ENCODE measurements at regions not wholly inside any gene's neighbourhood (a gene's known extent, or its start where the extent isn't known, plus 50 kb on each side); places are given as distances from the start of the nearest gene placed in this dataset.

- no peak for DNase-seq
Observed at GRCh38 chr2:145652571-145653545, 1132.9 kb upstream of the ZEB2 start.

GRCh38 chr2:145652036-145652435, 1132.1 kb upstream of the ZEB2 start:
- no peak for DNase-seq

GRCh38 chr2:145650226-145650625, 1130.3 kb upstream of the ZEB2 start:
- no peak for DNase-seq

GRCh38 chr2:145649061-145649460, 1129.1 kb upstream of the ZEB2 start:
- no peak for DNase-seq

DNA sequence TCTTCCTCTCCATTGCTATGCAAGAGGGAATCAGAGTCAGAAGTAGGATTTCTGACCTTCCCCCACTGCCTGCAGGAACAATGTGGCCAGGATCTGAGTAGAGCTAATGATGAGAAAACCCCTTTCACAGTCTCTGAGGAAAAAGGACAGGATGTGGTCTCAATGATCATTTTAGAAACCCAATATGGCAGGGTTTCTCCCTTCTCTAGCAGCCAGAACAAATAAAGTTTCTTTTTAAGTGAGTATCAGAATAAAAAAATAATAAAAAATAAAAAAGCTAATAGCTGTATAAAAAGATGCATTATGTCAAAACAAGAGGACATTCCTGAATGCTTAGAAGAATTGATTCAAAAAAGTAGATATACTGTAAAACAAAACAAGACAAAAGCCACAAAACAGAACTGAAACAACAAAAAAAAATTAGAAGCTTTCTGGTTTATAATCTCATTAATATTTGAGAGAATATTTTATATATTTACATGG, 1124.9 kb upstream of the ZEB2 start:
- no peak for DNase-seq

- DNase-seq: no peak
Observed at GRCh38 chr2:145638675-145639074, 1118.8 kb upstream of the ZEB2 start.

DNA sequence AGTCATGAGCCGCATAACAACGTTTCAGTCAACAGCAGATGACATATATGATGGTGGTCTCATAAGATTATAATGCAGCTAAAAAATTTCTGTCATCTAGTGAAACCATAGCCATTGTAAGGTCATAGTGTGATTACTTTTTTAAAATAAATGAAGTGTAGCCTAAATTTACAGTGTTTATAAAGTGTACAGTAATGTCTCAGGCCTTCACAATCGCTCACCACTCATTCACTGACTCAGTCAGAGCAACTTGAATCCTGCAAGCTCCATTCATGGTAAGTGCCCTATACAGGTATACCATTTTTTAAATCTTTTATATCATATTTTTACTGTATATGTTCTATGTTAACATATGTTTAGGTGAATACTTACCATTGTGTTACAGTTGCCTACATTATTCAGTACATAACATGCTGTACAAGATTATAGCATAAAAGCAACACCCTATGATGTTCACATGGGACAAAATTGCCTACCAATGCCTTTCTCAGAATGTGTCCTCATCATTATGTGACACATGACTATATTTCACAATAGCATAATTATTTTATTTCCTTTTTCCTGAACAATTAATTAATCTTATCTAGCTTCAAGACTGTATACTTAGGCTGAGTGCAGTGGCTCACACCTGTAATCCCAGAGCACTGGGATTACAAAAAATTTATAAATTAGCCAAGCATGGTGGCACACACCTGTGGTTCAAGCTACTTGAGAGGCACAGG, 1115.9 kb upstream of the ZEB2 start:
- DNase-seq: no peak

DNA sequence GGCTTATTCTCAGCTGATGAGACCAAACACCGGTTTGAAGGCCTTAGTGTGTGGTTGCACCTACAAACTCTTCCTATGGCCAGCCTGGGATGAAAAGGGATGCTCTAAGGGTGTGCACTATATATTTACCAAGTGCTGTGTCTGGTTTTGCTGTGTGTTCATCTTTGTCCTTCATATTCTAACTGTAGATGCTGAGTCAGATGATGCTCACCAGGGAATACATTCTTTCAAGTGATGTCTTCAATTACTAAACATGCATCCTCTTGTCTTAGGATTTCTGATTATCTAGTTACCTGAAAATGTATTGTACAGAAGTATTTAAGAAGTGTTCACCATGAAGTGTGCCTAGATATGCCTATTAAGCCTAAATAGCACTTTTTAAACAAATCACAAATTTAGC, 1111.6 kb upstream of the ZEB2 start:
- no peak for DNase-seq

GRCh38 chr2:145626301-145626700, 1106.4 kb upstream of the ZEB2 start:
- no peak for DNase-seq

DNA sequence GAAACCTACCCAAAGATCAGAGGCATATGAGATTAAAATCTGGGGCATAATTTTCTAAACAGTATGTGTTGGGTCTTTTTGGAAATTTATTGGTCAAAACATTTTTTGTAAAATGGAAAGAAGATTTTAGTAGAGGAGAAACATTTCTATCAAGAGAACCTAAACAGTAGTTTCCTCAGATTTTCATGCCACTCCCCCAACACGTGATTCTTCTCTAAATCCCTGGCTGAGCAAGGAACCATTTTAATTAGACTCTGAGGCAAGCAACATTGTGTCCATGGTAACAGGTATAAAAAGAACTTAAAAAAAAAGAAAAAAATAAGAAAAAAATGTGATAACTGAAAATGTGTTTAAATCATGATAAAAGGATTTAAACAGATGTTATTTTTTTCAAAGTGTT, 1105.2 kb upstream of the ZEB2 start:
- DNase-seq: no peak

DNA sequence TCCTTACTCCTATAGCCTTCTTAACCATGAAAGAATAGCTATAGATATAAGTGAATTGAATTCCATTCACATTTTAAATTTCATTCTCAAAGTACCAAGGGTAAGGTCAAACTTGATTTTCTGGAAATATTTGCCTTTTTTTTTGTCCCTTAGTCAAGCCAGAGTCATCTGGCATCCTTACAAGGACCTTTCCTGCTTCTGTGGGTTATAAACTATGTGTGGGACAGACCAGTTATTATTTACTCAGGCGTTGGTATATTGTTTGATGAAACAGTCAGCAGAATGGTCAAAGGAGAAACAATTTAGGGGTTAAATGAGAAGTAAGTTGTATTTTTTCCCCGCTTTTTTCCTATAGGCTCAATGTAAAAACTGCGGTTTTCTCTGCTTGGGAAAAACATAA, 1103.2 kb upstream of the ZEB2 start:
- no peak for DNase-seq

- DNase-seq: no peak
Observed at GRCh38 chr2:145622285-145622684, 1102.4 kb upstream of the ZEB2 start.

GRCh38 chr2:145617906-145618305, 1098.0 kb upstream of the ZEB2 start:
- no peak for DNase-seq

DNA sequence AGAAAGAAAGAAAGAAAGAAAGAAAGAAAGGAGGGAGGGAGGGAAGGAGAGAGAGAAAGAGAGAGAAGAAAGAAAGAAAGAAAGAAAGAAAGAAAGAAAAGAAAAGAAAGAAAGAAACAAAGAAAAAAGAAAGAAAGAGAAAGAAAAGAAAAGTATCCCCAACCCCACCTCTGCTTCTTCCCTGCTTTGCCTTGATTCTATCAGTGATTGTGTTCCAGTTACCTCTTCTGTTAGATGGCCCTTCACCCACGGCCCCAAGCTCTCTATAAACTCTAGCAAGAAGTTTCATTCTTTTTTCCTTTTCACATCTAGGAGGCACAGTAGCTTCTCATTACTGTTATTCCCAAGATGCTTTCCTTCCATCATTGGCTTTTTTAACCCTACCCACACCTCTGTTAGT, 1097.5 kb upstream of the ZEB2 start:
- no peak for DNase-seq

DNA sequence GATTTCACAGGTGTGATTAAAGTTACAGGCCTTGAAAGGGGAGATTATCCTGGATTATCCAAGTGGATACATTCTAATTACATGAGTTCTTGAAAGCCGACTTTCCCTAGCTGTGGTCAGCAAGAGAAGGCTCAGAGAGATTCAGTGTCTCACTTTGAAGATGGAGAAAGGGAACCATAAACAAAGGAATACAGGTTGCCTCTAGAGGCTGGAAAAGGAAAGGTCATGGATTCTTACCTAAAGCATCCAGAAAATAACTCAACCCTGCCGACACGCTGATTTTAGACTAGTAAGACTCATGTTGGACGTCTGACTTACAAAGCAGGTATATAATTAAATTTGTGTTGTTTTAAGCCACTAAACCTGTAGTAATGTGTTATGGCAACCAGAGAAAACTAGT, 1095.7 kb upstream of the ZEB2 start:
- no peak for DNase-seq

- DNase-seq: no peak
Observed at GRCh38 chr2:145609951-145610350, 1090.0 kb upstream of the ZEB2 start.

DNA sequence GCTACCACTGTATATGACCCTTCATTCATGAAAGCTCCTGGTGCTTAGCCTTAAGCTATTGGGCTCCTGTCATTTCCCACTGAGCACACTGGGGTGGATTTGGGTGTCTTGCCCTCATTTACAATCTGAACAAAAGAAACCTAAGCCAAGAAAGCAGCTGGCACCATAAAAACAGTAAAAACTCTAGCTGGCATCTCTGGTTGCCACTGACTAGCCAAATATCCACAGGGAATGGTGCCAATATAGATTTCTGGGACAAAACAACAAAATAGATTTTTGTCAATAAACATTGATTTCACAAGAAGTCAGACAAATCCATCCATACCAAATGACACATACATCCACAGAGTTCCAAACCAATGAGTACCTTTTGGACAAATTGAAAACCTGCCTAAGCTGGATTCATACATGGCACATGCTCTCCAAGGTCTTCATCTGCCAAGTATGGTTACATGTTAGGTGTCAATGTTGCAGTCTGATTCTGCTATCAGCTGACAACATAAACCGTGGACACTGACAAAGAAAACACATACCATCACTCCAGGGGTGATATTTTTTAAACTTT, 1081.5 kb upstream of the ZEB2 start:
- no peak for DNase-seq

DNA sequence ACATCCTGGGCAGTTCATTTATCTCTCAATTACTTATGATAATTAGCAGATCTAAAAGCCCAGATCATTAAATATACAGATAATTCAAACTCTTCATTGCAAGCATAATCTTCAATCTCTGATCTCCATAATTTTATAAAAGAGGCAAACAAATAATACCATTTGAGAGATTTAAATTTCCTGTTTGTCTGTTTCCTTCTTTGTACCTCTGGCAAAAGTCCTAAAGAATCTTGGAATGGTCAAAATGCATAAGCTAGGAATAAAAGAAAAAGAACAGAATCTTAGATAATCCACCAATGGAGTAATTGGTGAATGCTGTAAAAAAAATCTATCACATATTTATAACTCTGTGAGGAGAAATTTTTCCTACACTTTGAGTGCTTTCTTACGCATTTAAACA, 1080.9 kb upstream of the ZEB2 start:
- DNase-seq: no peak

- no peak for DNase-seq
Observed at GRCh38 chr2:145599756-145600155, 1079.8 kb upstream of the ZEB2 start.

- DNase-seq: no peak
Observed at GRCh38 chr2:145598434-145598833, 1078.5 kb upstream of the ZEB2 start.

DNA sequence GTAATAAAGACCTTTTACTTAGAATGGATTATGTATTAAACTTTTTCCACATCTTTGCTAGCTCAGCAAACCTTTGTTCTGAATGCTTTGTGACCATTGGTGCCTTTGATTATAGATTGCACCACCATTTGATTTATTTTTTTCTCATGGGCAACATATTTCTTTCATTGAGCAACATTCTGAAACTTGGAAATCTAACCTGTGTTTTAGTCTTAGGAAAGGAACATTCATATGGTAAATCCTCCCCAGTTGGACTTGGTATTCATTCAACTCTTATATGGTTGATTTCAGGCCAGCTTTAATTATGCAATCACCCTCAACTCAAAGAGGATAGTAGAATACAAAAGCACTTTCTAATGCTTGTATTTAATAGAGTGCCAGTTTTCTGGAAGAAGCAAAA, 1077.9 kb upstream of the ZEB2 start:
- DNase-seq: no peak

DNA sequence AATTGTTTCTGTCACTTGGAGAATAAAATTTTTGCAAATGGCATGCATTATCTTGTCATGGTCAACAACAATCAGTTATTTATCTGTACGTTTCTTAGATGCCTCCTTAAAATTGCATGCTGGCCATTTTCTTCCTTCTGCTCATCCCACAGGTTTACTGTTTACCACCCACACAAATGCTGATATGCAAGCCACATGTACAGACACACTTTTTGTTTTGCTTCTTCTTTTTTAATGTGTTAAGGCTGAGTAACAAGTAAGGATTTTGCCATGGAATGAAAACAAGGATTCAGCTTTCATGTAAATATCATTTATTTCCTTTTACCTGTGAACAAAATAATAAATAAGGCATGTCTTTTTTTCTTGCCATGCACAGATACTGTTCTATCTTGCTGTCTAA, 1077.1 kb upstream of the ZEB2 start:
- no peak for DNase-seq

DNA sequence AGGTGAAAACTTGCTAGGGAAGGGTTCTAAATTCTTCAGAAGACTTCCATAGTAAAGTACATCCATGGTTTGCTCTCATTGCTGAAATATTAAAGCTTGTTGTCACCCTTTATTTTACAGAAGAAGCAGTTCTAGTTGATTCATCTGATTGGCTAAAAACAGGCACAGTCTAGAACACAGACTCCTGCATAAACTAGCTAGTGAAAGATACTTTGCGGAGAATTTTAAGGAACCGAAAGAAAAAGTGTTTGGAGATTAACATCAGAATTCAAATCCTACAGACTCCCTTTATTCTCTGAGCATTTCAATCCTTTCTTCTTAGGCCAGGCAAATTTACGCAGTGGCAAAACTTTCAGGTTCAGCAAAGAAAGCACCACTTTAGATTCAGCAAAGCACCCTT, 1076.5 kb upstream of the ZEB2 start:
- no peak for DNase-seq

GRCh38 chr2:145595296-145595695, 1075.4 kb upstream of the ZEB2 start:
- no peak for DNase-seq
